CD4-positive, alpha-beta T cell treated with Interleukin-21 for 1 hour (primary cell): ENCODE measurements at regions not wholly inside any gene's neighbourhood (a gene's known extent, or its start where the extent isn't known, plus 50 kb on each side); places are given as distances from the start of the nearest gene placed in this dataset.

Experiments used
- DNase-seq: peaks from one replicate; pipeline ENCODE4 v3.0.0-alpha.2; 2020

DNA sequence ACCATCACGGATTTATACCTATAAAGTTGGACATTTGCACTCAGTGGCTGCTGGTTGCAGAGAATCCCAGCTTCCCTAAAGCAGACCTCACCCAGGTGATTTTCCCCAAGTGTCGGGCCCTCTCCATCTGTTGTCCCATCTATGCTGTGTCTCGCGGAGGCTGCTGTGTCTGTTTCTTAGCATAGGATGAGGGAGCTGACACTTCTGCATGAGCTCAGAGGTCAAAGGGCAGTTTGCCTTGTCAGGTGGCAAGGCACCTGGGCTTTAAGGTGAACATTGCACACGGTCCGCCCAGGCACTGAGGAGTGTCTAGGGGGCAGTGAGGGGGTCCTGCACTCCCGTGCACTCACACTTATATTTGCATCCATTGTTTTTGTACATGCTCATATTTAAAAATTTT lies 151.6 kb downstream of the ZIC5 start:
- no peak for DNase-seq

DNA sequence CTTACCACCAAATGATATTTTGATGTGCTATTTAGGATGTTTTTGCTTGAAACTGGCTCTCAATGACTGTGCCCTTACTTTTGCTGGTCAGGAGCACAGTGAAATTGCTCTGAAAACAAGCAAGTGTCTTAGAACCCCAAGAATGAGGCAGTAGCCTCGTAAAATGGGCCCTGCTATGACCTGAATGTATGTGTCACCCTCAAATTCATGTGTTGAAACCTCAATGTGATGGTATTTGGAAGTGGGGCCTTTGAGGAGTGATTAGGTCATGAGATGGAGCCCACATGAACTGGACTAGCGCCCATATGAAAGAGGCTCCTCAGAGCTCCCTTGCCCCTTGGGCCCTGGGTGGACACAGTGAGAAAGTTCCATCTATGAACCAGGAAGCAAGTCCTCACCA lies 155.2 kb downstream of the ZIC5 start:
- no peak for DNase-seq

GRCh38 chr13:99813336-99814095 lies 158.1 kb downstream of the ZIC5 start:
- DNase-seq = no peak

DNA sequence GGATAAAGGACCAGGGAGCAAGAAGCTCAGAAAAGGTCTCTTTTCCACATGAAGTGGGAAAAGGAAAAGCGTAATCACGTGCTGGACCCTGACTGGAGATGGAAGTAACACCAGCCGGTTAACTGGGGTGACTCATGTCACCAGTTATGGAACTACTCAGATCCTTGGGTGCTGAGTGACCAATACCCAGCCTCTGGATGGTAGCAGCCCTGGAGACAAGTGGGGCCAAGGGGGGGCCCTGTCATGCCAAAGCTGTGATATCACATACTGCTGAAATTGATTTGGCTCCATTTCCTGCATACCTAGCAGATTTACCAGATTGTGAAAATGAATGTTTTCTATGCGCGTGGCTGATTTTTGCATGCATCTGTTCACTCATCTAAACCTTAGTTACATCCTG lies 158.9 kb downstream of the ZIC5 start:
- DNase-seq = no peak

GRCh38 chr13:99811067-99811700 lies 160.4 kb downstream of the ZIC5 start:
- no peak for DNase-seq

DNA sequence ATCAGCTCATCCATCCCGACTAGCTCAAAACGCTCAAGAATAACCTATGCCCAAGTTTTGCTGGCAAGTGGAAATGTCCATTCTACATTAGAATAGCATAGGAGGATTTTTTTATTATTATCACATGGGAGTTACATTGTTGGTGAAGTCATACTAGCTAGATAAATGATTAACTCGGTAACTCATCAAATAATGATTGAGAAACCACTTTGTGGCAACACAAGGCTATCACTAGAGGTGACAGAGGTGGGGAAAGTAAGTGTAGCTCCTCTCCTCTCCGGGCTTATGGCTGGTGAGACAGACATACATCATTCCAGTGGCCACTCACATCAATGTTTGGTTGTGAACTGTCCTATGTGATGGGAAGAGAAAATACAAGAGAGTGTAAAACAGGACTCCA lies 161.6 kb downstream of the ZIC5 start:
- no peak for DNase-seq

GRCh38 chr13:99809496-99809895 lies 162.1 kb downstream of the ZIC5 start:
- DNase-seq = no peak

- DNase-seq = no peak
These were observed 162.8 kb downstream of the ZIC5 start for GRCh38 chr13:99808786-99809185.

GRCh38 chr13:99806671-99807070 lies 164.9 kb downstream of the ZIC5 start:
- no peak for DNase-seq

DNA sequence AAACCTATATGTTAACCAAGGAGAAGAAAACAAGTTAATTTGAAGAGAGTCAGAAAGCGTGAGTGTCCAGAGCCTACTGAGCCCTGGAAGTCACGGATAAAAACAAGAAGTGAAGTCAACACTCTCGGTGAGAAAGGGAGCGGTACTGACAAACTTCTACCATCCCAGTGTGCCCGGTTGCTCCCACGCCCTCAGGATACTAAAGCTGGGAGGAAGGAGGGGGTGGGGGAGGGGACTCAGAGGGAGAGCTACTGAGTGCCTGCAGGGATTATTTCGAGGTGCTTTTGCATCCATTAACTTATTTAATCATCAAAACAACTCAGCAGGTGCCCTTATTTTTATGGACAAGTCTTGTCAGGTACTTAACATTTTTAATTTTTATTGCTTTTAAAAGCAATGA lies 166.2 kb downstream of the ZIC5 start:
- no peak for DNase-seq

DNA sequence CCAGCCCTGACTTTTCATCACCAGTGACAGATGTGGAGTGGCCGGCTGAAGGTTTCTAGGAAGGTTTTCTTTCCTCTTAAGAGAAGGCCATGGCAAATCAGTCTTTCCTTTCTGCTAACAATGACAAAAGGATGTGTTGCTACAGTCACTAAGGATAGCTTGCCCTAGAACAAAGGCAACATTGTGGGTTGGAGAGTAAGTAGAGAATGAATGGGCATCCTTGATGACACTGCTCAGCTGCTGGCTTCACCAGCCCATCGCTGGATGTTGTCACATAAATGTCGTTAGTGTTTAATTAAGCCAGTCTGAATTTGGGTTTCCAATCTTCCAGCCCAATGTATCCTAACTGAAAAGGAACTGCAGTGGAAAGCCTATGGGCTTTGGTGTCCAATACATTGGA lies 168.4 kb downstream of the ZIC5 start:
- no peak for DNase-seq

DNA sequence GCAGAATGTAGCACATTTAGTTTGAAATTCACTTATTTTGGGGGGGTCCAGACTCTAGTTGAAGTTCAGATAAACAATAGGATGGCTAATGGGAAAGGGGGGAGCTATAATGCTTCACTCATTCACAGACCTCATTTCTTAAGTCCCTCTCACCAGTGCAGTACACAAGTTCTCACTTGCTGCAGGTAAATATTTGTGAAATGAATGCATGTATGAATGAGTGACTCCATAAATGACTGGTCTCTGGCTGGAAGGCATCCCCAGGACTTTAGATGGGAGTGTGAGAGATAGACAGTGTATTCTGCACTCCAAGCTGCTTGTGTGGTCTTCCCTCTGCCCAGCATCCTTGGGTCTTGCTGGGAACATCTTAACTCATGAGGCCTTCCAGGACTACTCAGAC lies 169.2 kb downstream of the ZIC5 start:
- DNase-seq = no peak

GRCh38 chr13:99800951-99801350 lies 170.6 kb downstream of the ZIC5 start:
- no peak for DNase-seq

GRCh38 chr13:99800011-99800410 lies 171.6 kb downstream of the ZIC5 start:
- DNase-seq = no peak

DNA sequence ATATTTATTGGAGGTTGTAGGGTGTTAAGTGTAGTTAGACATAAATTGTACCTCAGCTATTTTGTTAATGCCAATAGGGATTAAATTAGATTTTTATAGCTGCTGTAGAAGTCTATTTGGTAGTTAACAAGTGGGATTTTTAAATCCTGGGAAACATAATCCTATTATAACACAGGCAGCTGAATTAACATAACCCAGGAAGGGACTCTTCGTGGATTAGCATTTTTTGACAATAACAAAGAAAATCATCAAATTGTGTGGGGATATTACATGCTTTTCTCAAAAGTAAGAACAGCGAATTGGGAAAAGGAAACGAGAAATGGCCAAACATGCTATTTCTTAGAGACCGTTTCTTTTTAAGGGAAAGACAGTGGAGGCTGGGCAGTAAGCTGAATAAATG lies 172.8 kb downstream of the ZIC5 start:
- DNase-seq = no peak

GRCh38 chr13:99797691-99798090 lies 173.9 kb downstream of the ZIC5 start:
- no peak for DNase-seq

DNA sequence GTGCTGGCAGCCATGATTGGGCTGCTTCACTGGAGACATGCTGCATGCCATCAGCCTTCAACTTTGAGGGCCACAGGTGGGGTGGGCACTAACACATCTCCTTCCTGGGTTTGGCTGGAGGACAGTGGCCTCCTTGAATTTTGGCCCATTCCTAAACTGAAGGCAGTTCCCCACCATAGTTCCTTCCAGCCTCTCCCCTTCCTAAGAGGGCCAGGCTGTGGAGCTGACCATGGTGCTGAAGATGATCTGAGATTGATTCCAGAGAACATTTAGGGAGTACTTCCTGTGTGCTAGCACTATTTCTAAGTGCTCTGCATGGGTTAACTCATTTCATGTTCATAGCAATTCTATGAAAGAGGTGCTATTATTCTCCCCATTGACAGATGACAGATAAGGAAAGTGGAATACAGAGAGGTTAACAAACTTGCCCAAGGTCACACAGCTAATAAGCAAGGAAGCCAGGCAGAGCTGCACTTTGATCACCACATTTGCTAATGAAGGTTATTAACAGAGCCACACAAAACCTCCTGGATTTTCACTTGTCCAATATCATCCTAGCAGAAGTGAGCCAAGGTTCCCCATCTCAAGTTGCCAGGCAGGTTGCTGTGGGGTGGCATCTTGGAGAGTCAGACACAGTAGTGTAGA lies 175.3 kb downstream of the ZIC5 start:
- peak; percentile 9 for DNase-seq

DNA sequence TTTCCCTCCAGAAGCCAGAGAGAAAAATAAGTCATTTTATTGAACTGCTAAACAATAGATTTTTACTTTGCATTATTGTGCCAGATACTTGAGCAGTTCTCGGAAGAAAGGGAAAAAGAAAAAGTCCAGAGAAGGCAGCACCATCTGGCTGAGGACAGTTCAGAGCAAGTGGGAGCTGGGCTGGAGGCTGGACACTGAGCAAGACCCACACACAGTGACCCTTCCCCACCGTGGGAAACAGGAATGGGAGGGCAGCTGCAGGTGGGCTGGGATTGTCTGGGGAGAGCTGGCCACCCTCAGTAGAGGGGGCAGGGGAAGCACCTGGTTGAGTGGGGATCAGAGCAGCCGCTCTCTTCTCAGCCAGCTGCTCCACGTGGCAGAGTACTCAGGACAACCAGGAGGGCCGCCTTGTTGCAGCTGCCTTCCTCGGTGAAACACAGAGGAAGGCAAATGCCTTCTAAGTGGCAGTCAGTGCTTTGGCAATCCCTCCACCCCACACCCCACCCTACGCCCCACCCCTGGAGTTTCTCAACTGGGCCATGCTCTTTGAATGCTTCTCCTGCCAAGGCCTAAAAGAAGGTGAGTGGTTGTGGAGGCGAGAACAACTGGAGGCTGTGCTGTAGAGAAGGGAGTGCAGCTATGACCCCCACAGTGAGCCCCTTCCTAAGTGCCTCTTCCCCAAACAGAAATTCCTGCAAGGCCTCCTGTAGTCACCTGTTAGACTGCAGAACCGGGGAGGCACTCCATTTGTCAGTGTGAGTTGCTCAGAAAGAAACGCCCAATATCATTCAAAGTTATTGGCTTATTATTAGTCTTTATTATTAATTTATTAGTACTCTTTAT lies 179.3 kb downstream of the ZIC5 start:
- no peak for DNase-seq

- no peak for DNase-seq
These were observed 188.9 kb downstream of the ZIC5 start for GRCh38 chr13:99782669-99783068.

GRCh38 chr13:99778500-99778899 lies 193.1 kb downstream of the ZIC5 start:
- no peak for DNase-seq

GRCh38 chr13:99777873-99778272 lies 193.7 kb downstream of the ZIC5 start:
- no peak for DNase-seq

GRCh38 chr13:99774644-99775043 lies 196.9 kb downstream of the ZIC5 start:
- DNase-seq = no peak

DNA sequence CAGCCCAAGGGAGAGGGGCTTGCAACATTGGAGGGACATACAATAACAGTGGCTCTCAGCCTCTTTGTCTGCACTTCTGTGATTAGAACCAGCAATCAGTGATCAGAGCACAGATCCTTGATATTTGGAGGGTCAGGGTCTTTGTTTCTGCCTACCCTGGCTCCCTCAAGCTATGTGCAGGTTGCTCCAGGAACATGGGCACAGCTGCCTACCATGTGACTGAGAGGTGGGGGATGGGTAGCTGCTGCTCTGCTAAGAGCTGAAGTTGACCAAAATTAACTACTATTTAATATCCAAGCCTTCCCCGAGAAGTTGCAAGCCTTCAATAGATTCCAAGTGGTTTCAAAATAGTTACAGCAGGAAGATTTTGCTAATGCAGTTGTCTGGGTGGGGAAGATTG lies 202.6 kb downstream of the ZIC5 start:
- DNase-seq = no peak
